22Rv1 (cell line): ENCODE measurements at regions not wholly inside any gene's neighbourhood (a gene's known extent, or its start where the extent isn't known, plus 50 kb on each side); places are given as distances from the start of the nearest gene placed in this dataset.

Source experiments
- ZFX ChIP-seq: fragments of 450-650 bp; IDR thresholded peaks from 2 replicates; pipeline ENCODE4 v1.6.1; 2017; ENCODE audit warnings: antibody characterized with exemption, borderline replicate concordance
- TF ChIP-seq, protein P1 (sequence below): fragments of 450-650 bp; IDR thresholded peaks from 2 replicates; pipeline ENCODE4 v1.5.1; 2017; ENCODE audit warnings: mild to moderate bottlenecking

DNA sequence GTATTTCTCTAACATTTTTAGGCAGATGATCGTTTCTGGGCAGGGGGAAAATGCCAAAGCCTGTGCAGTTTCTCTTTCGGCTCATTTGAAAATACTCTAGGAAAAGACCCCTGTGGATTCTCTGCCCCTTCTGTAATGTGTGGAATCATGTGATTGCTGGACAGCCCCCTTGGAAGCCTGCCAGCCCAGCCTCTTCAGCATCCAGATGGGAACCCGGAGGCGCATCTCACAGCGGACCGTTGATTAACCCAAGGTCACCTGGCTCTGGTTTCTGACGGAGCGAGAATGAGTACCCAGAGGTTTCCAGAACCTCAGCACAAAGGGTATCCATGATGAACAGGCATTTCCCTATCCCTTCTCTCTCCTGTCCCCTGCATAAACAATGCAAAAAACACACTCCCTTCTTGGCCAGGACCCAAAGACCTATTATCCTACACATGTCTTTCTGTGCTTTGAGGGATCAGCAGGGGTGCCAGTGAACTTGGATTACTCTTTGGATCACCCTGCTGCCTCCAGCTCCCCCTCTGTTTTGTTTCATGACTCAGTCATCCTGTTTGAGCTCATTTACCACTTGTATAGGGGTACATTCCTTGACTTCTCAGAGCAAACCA, 957.1 kb upstream of the RBFOX1 start:
- TF ChIP-seq, protein P1, sequence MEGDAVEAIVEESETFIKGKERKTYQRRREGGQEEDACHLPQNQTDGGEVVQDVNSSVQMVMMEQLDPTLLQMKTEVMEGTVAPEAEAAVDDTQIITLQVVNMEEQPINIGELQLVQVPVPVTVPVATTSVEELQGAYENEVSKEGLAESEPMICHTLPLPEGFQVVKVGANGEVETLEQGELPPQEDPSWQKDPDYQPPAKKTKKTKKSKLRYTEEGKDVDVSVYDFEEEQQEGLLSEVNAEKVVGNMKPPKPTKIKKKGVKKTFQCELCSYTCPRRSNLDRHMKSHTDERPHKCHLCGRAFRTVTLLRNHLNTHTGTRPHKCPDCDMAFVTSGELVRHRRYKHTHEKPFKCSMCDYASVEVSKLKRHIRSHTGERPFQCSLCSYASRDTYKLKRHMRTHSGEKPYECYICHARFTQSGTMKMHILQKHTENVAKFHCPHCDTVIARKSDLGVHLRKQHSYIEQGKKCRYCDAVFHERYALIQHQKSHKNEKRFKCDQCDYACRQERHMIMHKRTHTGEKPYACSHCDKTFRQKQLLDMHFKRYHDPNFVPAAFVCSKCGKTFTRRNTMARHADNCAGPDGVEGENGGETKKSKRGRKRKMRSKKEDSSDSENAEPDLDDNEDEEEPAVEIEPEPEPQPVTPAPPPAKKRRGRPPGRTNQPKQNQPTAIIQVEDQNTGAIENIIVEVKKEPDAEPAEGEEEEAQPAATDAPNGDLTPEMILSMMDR, result no peak
- TF ChIP-seq ZFX, result no peak
